HL-60 (cell line): ENCODE measurements at regions not wholly inside any gene's neighbourhood (a gene's known extent, or its start where the extent isn't known, plus 50 kb on each side); places are given as distances from the start of the nearest gene placed in this dataset.

Experiments used
- DNase-seq, 2 experiments: peaks; one replicate each; pipeline ENCODE4 v3.0.0-alpha.2; 2010 to 2020; ENCODE audit warnings: low read depth in 1 of 2, low spot score in 1 of 2
- H3K27ac ChIP-seq: fragments of 250-450 bp; sonication (Bioruptor Pico); replicated peaks from 2 replicates; pipeline ENCODE4 v1.5.1; 2020; ENCODE audit warnings: mild to moderate bottlenecking, moderate library complexity
- H3K27me3 ChIP-seq: fragments of 250-450 bp; sonication (Bioruptor Pico); 2 replicates; pipeline ENCODE4 v1.5.1; 2021; ENCODE audit warnings: mild to moderate bottlenecking, moderate library complexity; ENCODE audit not compliant: insufficient read depth, poor library complexity, severe bottlenecking
- H3K4me3 ChIP-seq: replicated peaks from 2 replicates; pipeline ENCODE4 v1.5.1; 2011; ENCODE audit warnings: mild to moderate bottlenecking, control low read depth, low read length; ENCODE audit not compliant: insufficient read depth
- CTCF ChIP-seq: IDR thresholded peaks from one replicate; pipeline ENCODE4 v1.5.1; 2011; ENCODE audit warnings: low read length, control low read depth, inconsistent platforms; ENCODE audit not compliant: insufficient read depth
- GABPA ChIP-seq: IDR thresholded peaks from 2 replicates; pipeline ENCODE4 v1.6.1; 2012; ENCODE audit warnings: low read depth
- POLR2AphosphoS5 ChIP-seq: IDR thresholded peaks from 2 replicates; pipeline ENCODE4 v1.6.1; 2012; ENCODE audit warnings: low read depth
- REST ChIP-seq: IDR thresholded peaks from 2 replicates; pipeline ENCODE4 v1.6.1; 2012; ENCODE audit warnings: low read depth; ENCODE audit not compliant: insufficient replicate concordance
- SPI1 ChIP-seq: IDR thresholded peaks from 2 replicates; pipeline ENCODE4 v1.6.1; 2012; ENCODE audit warnings: low read depth, mild to moderate bottlenecking, borderline replicate concordance

- TF ChIP-seq GABPA (no peak), POLR2AphosphoS5 (no peak), SPI1 (no peak), CTCF (no peak), REST (no peak)
- DNase-seq: no peak
- Histone ChIP-seq H3K27ac (no peak overlapping the region), H3K27me3 (no peaks in the 10 kb centered on the region), H3K4me3 (no peak overlapping the region)
These were observed 105.4 kb downstream of the TTC8 start for GRCh38 chr14:88929656-88930436.

GRCh38 chr14:88931321-88932110 lies 107.1 kb downstream of the TTC8 start:
- Histone ChIP-seq H3K27ac (no peak overlapping the region), H3K4me3 (no peak overlapping the region), H3K27me3 (no peaks in the 10 kb centered on the region)
- no peak for DNase-seq
- TF ChIP-seq GABPA: no peak
- TF ChIP-seq CTCF: no peak
- TF ChIP-seq REST: no peak
- TF ChIP-seq SPI1: no peak
- TF ChIP-seq POLR2AphosphoS5: no peak

- H3K27me3 ChIP-seq: no peaks in the 10 kb centered on the region
- H3K4me3 ChIP-seq: no peak overlapping the region
- H3K27ac ChIP-seq: no peak overlapping the region
- TF ChIP-seq CTCF (no peak), REST (no peak), GABPA (no peak)
- no peak for DNase-seq
These were observed 108.7 kb downstream of the TTC8 start for GRCh38 chr14:88933191-88933590.
